ENCODE measurements at regions not wholly inside any gene's neighbourhood (a gene's known extent, or its start where the extent isn't known, plus 50 kb on each side); places are given as distances from the start of the nearest gene placed in this dataset.

- no peak for TF ChIP-seq POLR2A (IDR thresholded peaks at IDR 0.05)
- TF ChIP-seq CTCF (IDR thresholded peaks at IDR 0.05), result no peak
- 45 to 48% (median 48%) methylated on average over 15 of the region's 15 CpGs for WGBS, 4 donors
- intact Hi-C loops (cut with DNase I), result no loop called here
- peak overlapping the region in 6 of 12 donors; percentile 21 to 46 (median 31) for H3K27ac ChIP-seq
- no peaks in the 10 kb centered on the region for H3K27me3 ChIP-seq
- H3K4me1 ChIP-seq, result no peaks in the 10 kb centered on the region
- H3K4me3 ChIP-seq, result no peak overlapping the region
- peak in 3 of 4 donors; percentile 22 to 45 (median 44) for ATAC-seq
- DNase-seq, result peak in 2 of 5 donors; percentile 8 to 42
- no peaks in the 10 kb centered on the region for H3K36me3 ChIP-seq
- H3K9me3 ChIP-seq, result no peaks in the 10 kb centered on the region
These were observed 76.8 kb upstream of the SEM1 start for GRCh38 chr7:96786261-96786997.

- no peaks in the 10 kb centered on the region for H3K27me3 ChIP-seq
- H3K36me3 ChIP-seq, result no peaks in the 10 kb centered on the region
- no peak overlapping the region for H3K4me3 ChIP-seq
- no peak for DNase-seq
- TF ChIP-seq POLR2A (IDR thresholded peaks at IDR 0.05), result no peak
- no peak for TF ChIP-seq CTCF (IDR thresholded peaks at IDR 0.05)
- peak overlapping the region in 6 of 12 donors; percentile 21 to 46 (median 31) for H3K27ac ChIP-seq
- H3K9me3 ChIP-seq, result no peaks in the 10 kb centered on the region
- H3K4me1 ChIP-seq, result no peaks in the 10 kb centered on the region
- ATAC-seq, result no peak
- intact Hi-C loops (cut with DNase I), result no loop called here
These were observed 77.4 kb upstream of the SEM1 start for GRCh38 chr7:96786998-96787395.

- Histone ChIP-seq H3K9me3 (no peaks in the 10 kb centered on the region), H3K4me1 (no peaks in the 10 kb centered on the region), H3K4me3 (no peak overlapping the region), H3K27me3 (no peaks in the 10 kb centered on the region), H3K36me3 (no peaks in the 10 kb centered on the region), H3K27ac (no peak overlapping the region)
- TF ChIP-seq POLR2A (IDR thresholded peaks at IDR 0.05), result no peak
- TF ChIP-seq CTCF (IDR thresholded peaks at IDR 0.05), result no peak
- DNase-seq (no peak), ATAC-seq (no peak)
- intact Hi-C loops (cut with DNase I), result no loop called here
These were observed 80.3 kb upstream of the SEM1 start for GRCh38 chr7:96789914-96790313.

- Histone ChIP-seq H3K4me1 (no peaks in the 10 kb centered on the region), H3K27ac (no peak overlapping the region), H3K9me3 (no peaks in the 10 kb centered on the region), H3K27me3 (no peaks in the 10 kb centered on the region), H3K4me3 (no peak overlapping the region), H3K36me3 (no peaks in the 10 kb centered on the region)
- TF ChIP-seq CTCF (IDR thresholded peaks at IDR 0.05), result no peak
- TF ChIP-seq POLR2A (IDR thresholded peaks at IDR 0.05), result no peak
- WGBS, 4 donors, result 59 to 72% (median 62%) methylated on average over 2 of the region's 2 CpGs
- intact Hi-C loops (cut with DNase I), result no loop called here
- ATAC-seq (no peak), DNase-seq (no peak)
These were observed 82.5 kb upstream of the SEM1 start for GRCh38 chr7:96792115-96792514.
